ENCODE measurements at regions not wholly inside any gene's neighbourhood (a gene's known extent, or its start where the extent isn't known, plus 50 kb on each side); places are given as distances from the start of the nearest gene placed in this dataset.

- H3K79me2 ChIP-seq (ENCODE audit: low read length), result no peaks in the 10 kb centered on the region
- H4K20me1 ChIP-seq (ENCODE audit: insufficient read depth, low read length), result no peaks in the 10 kb centered on the region
- no peaks in the 10 kb centered on the region for H3K36me3 ChIP-seq (replicated peaks; ENCODE audit: insufficient read depth, low read length)
- H3K9me3 ChIP-seq (replicated peaks; ENCODE audit: insufficient read depth, low read length), result no peaks in the 10 kb centered on the region
- no peak for DNase-seq
- H3K27ac ChIP-seq (ENCODE audit: low read length), result no peak overlapping the region
- no peaks in the 10 kb centered on the region for H3K27me3 ChIP-seq (replicated peaks; ENCODE audit: insufficient read depth, low read length)
- H3K4me2 ChIP-seq (ENCODE audit: low read depth, low read length), result no peak overlapping the region
- no peak overlapping the region for H3K9ac ChIP-seq (ENCODE audit: low read length)
- TF ChIP-seq CTCF (IDR thresholded peaks at IDR 0.05; ENCODE audit: low read length) (no peak), EZH2phosphoT487 (IDR thresholded peaks at IDR 0.05; ENCODE audit: low read length) (no peak), EZH2 (optimal IDR thresholded peaks at IDR 0.05; ENCODE audit: low read depth, low read length) (no peak)
- H3F3A ChIP-seq (ENCODE audit: insufficient read depth, low read length), result no peaks in the 10 kb centered on the region
- H2AFZ ChIP-seq (ENCODE audit: low read length), result no peak overlapping the region
- no peak overlapping the region for H3K4me3 ChIP-seq (ENCODE audit: low read length)
- H3K9me2 ChIP-seq (replicated peaks; ENCODE audit: insufficient read depth, low read length), result no peaks in the 10 kb centered on the region
- no peaks in the 10 kb centered on the region for H3K4me1 ChIP-seq (ENCODE audit: low read length)
Measured at GRCh38 chr4:115323106-115323707, 209.8 kb upstream of the NDST4 start.

- no peaks in the 10 kb centered on the region for H3K79me2 ChIP-seq (ENCODE audit: low read length)
- H4K20me1 ChIP-seq (ENCODE audit: insufficient read depth, low read length), result no peaks in the 10 kb centered on the region
- H3K9me3 ChIP-seq (replicated peaks; ENCODE audit: insufficient read depth, low read length), result no peaks in the 10 kb centered on the region
- H3K9ac ChIP-seq (ENCODE audit: low read length), result no peak overlapping the region
- H2AFZ ChIP-seq (ENCODE audit: low read length), result no peak overlapping the region
- H3K4me2 ChIP-seq (ENCODE audit: low read depth, low read length), result no peak overlapping the region
- no peak for TF ChIP-seq EZH2 (optimal IDR thresholded peaks at IDR 0.05; ENCODE audit: low read depth, low read length)
- no peak for TF ChIP-seq EZH2phosphoT487 (IDR thresholded peaks at IDR 0.05; ENCODE audit: low read length)
- no peak for TF ChIP-seq CTCF (IDR thresholded peaks at IDR 0.05; ENCODE audit: low read length)
- H3K27ac ChIP-seq (ENCODE audit: low read length), result no peak overlapping the region
- no peak for DNase-seq
- no peaks in the 10 kb centered on the region for H3K9me2 ChIP-seq (replicated peaks; ENCODE audit: insufficient read depth, low read length)
- no peaks in the 10 kb centered on the region for H3F3A ChIP-seq (ENCODE audit: insufficient read depth, low read length)
- H3K4me1 ChIP-seq (ENCODE audit: low read length), result no peaks in the 10 kb centered on the region
- H3K27me3 ChIP-seq (replicated peaks; ENCODE audit: insufficient read depth, low read length), result no peaks in the 10 kb centered on the region
- H3K36me3 ChIP-seq (replicated peaks; ENCODE audit: insufficient read depth, low read length), result no peaks in the 10 kb centered on the region
- no peak overlapping the region for H3K4me3 ChIP-seq (ENCODE audit: low read length)
Measured at GRCh38 chr4:115315182-115315581, 201.8 kb upstream of the NDST4 start.

- H2AFZ ChIP-seq (ENCODE audit: low read length), result no peak overlapping the region
- H3K9me3 ChIP-seq (replicated peaks; ENCODE audit: insufficient read depth, low read length), result no peaks in the 10 kb centered on the region
- H3K4me1 ChIP-seq (ENCODE audit: low read length), result no peaks in the 10 kb centered on the region
- no peaks in the 10 kb centered on the region for H3F3A ChIP-seq (ENCODE audit: insufficient read depth, low read length)
- TF ChIP-seq EZH2 (optimal IDR thresholded peaks at IDR 0.05; ENCODE audit: low read depth, low read length) (no peak), CTCF (IDR thresholded peaks at IDR 0.05; ENCODE audit: low read length) (no peak)
- no peak for DNase-seq
- H3K36me3 ChIP-seq (replicated peaks; ENCODE audit: insufficient read depth, low read length), result no peaks in the 10 kb centered on the region
- H3K9me2 ChIP-seq (replicated peaks; ENCODE audit: insufficient read depth, low read length), result no peaks in the 10 kb centered on the region
- H3K9ac ChIP-seq (ENCODE audit: low read length), result no peak overlapping the region
- H4K20me1 ChIP-seq (ENCODE audit: insufficient read depth, low read length), result no peaks in the 10 kb centered on the region
- no peak overlapping the region for H3K27ac ChIP-seq (ENCODE audit: low read length)
- H3K79me2 ChIP-seq (ENCODE audit: low read length), result no peaks in the 10 kb centered on the region
- H3K4me2 ChIP-seq (ENCODE audit: low read depth, low read length), result no peak overlapping the region
- no peak overlapping the region for H3K4me3 ChIP-seq (ENCODE audit: low read length)
- no peaks in the 10 kb centered on the region for H3K27me3 ChIP-seq (replicated peaks; ENCODE audit: insufficient read depth, low read length)
Measured at GRCh38 chr4:115310641-115311040, 197.2 kb upstream of the NDST4 start.

Data from MM.1S (cell line).